ENCODE measurements at regions not wholly inside any gene's neighbourhood (a gene's known extent, or its start where the extent isn't known, plus 50 kb on each side); places are given as distances from the start of the nearest gene placed in this dataset.

GRCh38 chr3:13236557-13237173 lies 163.4 kb upstream of the IQSEC1 start:
- no peak for TF ChIP-seq LARP7 (IDR thresholded peaks at IDR 0.05)
- TF ChIP-seq CHD2 (IDR thresholded peaks at IDR 0.05; ENCODE audit: borderline replicate concordance, low read depth, low read length) = no peak
- no peak for TF ChIP-seq MXI1 (IDR thresholded peaks at IDR 0.05; ENCODE audit: low read depth, low read length)
- TF ChIP-seq ZNF687 (IDR thresholded peaks at IDR 0.05) = no peak
- no peak for TF ChIP-seq SP1 (IDR thresholded peaks at IDR 0.05; ENCODE audit: low read depth, low read length)
- TF ChIP-seq CTCF (IDR thresholded peaks at IDR 0.05 in 2 of 3, conservative IDR thresholded peaks at IDR 0.05 in 1 of 3; ENCODE audit: control insufficient read depth in 2 of 3, extremely low read depth in 1 of 3, insufficient read depth in 1 of 3, low read depth in 3 of 3, low read length in 3 of 3) = no peak
- TF ChIP-seq SREBF1 (IDR thresholded peaks at IDR 0.05; ENCODE audit: low read length) = no peak
- TF ChIP-seq TAF1 (IDR thresholded peaks at IDR 0.05; ENCODE audit: borderline replicate concordance, low read depth, low read length) = no peak
- no peak for TF ChIP-seq FOXM1 (IDR thresholded peaks at IDR 0.05; ENCODE audit: low read depth, low read length)
- no peak for TF ChIP-seq RBBP5 (conservative IDR thresholded peaks at IDR 0.05)
- TF ChIP-seq EP300 (IDR thresholded peaks at IDR 0.05; ENCODE audit: borderline replicate concordance in 1 of 2, control insufficient read depth in 1 of 2, low read depth in 2 of 2, low read length in 2 of 2) = no peak
